GM19023 (cell line): ENCODE measurements at regions not wholly inside any gene's neighbourhood (a gene's known extent, or its start where the extent isn't known, plus 50 kb on each side); places are given as distances from the start of the nearest gene placed in this dataset.
"Not testable (repeated sequence)": the region's sequence is repeated elsewhere in the genome, so short reads cannot be mapped to it uniquely, and the experiment has no call there.

Experiments
- ATAC-seq: cut with Tn5 transposase; IDR thresholded peaks from one replicate; pipeline ENCODE4 v1.9.1; 2021; ENCODE audit warnings: mild to moderate bottlenecking, moderate library complexity; ENCODE audit not compliant: unreplicated experiment

- no peak for ATAC-seq
Observed at GRCh38 chr20:28562510-28562898, 2695.0 kb upstream of the DEFB115 start.

DNA sequence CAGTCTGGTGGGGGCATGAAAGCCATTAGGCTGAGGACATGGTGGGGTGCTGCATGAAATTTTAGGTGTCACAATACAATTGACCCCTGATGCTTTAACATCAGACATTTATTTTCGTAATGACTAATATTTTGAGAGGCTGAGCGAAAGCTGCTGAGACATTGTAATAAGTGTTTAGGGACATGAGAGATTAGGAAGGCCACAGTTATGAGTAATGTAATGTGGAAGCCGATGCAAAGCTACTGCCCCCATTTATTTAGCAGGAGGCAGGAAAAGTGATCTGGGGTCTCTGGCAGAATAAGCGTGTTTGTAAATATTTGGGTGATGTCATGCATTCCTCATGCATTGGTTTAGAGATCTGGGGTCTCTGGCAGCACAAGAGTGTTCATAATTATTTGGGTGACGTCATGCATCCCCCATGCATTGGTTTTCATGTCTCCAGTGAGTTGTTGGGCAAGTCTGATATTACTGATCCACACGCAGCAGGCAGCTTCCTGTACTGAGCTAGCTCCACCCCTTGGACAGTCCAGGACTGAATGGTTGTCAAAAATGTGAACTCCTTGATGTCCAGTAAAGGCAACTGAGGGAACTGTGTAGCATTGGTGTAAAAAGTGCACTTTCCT is 2694.5 kb upstream of the DEFB115 start:
- not testable (repeated sequence) for ATAC-seq

GRCh38 chr20:28564024-28564423 is 2693.4 kb upstream of the DEFB115 start:
- not testable (repeated sequence) for ATAC-seq

GRCh38 chr20:28564688-28565463 is 2692.6 kb upstream of the DEFB115 start:
- not testable (repeated sequence) for ATAC-seq

- not testable (repeated sequence) for ATAC-seq
Observed at GRCh38 chr20:28575991-28576390, 2681.5 kb upstream of the DEFB115 start.

GRCh38 chr20:28591680-28592079 is 2665.8 kb upstream of the DEFB115 start:
- not testable (repeated sequence) for ATAC-seq

DNA sequence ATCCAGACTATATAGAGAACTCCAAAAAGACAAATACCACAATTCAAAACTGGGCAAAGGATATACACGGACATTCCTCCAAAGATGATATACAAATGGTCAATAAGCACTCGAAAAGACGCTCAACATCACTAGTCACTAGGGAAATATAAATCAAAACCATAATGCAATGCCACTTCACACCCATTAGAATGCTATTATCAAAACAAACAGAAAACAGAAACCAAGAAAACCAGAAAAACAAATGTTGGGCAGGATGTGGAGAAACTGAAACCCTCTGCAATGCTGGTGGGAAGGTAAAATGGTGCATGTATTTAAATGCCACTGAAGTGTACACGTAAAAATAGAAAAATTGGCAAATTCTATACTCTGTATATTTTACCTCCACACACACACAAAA is 2664.1 kb upstream of the DEFB115 start:
- not testable (repeated sequence) for ATAC-seq

DNA sequence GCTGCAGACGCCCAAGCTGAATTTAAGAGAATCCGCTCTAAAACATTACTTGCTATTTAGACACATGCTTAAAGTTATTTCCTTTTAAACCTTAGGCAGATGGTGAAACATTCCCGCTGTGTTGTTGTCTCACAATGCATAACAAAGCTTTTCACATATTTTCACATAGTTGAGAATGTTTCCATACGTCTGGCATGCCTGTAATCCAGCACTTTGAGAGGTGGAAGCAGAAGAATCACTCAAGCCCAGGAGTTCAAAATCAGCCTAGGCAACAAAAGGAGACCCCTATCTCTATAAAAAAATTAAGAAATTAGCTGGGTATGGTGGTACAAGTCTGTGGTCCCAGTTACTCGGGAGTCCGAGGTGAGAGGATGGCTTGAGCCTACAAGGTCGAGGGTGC is 2663.0 kb upstream of the DEFB115 start:
- ATAC-seq, result not testable (repeated sequence)

DNA sequence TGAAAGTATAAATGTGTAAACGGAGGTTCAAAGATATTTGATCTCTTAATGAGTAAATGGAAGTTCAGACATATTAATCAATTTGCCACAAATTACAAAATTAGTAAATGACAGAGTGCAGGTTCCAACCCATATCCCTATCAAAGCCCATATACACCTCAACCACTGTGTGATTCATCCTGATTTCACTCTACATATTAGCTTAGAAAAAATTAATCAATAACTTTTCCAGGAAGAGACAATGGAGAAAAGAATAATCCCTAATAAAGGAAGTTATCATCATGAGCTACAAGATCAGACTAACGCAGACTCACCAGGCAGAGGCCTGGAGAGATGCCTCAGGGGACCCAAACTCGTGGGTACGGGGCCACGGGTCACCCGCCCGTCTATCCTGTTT is 2655.5 kb upstream of the DEFB115 start:
- ATAC-seq, result not testable (repeated sequence)

GRCh38 chr20:28602403-28603217 is 2654.9 kb upstream of the DEFB115 start:
- peak; percentile 99 for ATAC-seq

GRCh38 chr20:28603218-28603577 is 2654.3 kb upstream of the DEFB115 start:
- ATAC-seq, result not testable (repeated sequence)

GRCh38 chr20:28616354-28616753 is 2641.1 kb upstream of the DEFB115 start:
- ATAC-seq, result no peak

DNA sequence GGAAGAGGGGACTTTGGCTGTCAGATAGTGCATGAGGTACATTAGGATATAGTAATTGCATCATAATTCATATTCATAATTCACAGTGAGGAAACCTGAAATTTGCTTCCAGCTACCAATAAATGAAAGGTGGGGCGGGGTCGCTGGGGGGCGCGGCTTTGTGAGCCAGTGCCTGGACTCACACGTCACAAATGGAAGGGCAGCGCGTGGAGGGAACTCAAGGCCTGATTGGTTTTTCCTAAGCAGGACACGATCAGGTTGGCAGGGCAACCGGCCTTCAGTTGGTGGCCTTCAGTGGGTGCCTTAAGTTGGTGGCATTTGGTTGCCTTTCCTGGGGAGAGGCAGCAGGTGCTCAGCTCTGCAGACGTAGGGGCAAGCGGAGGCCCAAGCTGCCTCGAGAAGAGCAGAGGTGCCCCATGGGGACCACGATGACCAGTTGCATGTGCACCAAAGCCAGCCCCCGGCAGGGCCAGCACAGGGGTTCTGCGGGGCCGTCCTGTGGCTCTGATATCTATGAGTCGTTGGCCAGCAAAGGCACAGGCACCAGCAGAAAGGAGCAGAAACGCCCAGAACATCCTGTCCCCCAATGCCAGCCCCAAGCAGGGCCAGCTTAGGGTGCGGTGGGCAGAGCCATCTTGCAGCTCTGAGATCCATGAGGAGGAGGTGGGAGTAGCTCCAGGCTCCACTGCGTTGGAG is 2637.4 kb upstream of the DEFB115 start:
- ATAC-seq, result not testable (repeated sequence)

GRCh38 chr20:28625112-28625511 is 2632.4 kb upstream of the DEFB115 start:
- ATAC-seq, result not testable (repeated sequence)

GRCh38 chr20:28640831-28641230 is 2616.6 kb upstream of the DEFB115 start:
- not testable (repeated sequence) for ATAC-seq
